Endothelial cell of umbilical vein (primary cell): ENCODE measurements at regions not wholly inside any gene's neighbourhood (a gene's known extent, or its start where the extent isn't known, plus 50 kb on each side); places are given as distances from the start of the nearest gene placed in this dataset.

ENCODE experiments used
- GATA2 ChIP-seq: IDR thresholded peaks from 2 replicates; pipeline ENCODE4 v1.7.0; 2011; ENCODE audit warnings: low read depth, mild to moderate bottlenecking, moderate library complexity, mixed read lengths, low read length; ENCODE audit not compliant: insufficient read length, insufficient read depth
- TF ChIP-seq, protein P1 (sequence below): IDR thresholded peaks from 2 replicates; pipeline ENCODE4 v1.6.1; 2011; ENCODE audit not compliant: insufficient read depth, insufficient read length
- TF ChIP-seq, protein P2 (sequence below), 2 donors: IDR thresholded peaks; 1 replicate in 1 of 2; 2 replicates in 1 of 2; pipeline ENCODE4 v1.5.1; 2011; ENCODE audit warnings: low read length in 2 of 2, mild to moderate bottlenecking in 2 of 2, moderate library complexity in 2 of 2, control low read depth in 1 of 2, inconsistent platforms in 1 of 2, low read depth in 1 of 2; ENCODE audit not compliant: insufficient read depth in 1 of 2; ENCODE audit errors: extremely low read depth in 1 of 2

DNA sequence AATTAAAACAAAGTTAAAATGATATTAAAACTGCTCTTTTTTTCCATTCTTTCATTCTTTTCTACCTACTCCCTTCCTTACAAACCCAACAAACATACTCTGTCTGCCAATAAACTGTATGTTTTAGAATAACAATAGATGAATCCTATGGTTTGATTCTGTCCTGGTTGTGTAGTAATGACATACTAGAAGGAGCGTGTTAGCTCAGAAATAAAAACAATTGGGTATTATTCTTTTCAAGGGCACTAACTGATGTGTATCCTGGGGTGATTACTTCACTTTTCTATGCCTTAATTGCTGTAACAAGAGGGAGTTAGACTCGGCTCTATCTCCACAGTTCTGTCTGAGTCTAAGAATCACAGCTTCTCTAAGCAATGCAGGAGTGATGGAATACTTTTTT, 194.4 kb downstream of the GIPC2 start:
- TF ChIP-seq, protein P1, sequence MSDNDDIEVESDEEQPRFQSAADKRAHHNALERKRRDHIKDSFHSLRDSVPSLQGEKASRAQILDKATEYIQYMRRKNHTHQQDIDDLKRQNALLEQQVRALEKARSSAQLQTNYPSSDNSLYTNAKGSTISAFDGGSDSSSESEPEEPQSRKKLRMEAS = no peak
- TF ChIP-seq GATA2 = no peak
- TF ChIP-seq, protein P2, sequence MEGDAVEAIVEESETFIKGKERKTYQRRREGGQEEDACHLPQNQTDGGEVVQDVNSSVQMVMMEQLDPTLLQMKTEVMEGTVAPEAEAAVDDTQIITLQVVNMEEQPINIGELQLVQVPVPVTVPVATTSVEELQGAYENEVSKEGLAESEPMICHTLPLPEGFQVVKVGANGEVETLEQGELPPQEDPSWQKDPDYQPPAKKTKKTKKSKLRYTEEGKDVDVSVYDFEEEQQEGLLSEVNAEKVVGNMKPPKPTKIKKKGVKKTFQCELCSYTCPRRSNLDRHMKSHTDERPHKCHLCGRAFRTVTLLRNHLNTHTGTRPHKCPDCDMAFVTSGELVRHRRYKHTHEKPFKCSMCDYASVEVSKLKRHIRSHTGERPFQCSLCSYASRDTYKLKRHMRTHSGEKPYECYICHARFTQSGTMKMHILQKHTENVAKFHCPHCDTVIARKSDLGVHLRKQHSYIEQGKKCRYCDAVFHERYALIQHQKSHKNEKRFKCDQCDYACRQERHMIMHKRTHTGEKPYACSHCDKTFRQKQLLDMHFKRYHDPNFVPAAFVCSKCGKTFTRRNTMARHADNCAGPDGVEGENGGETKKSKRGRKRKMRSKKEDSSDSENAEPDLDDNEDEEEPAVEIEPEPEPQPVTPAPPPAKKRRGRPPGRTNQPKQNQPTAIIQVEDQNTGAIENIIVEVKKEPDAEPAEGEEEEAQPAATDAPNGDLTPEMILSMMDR (IDR thresholded peaks at IDR 0.05; ENCODE audit: extremely low read depth in 1 of 2, insufficient read depth in 1 of 2, low read depth in 1 of 2, low read length in 2 of 2) = no peak
